ENCODE measurements at regions not wholly inside any gene's neighbourhood (a gene's known extent, or its start where the extent isn't known, plus 50 kb on each side); places are given as distances from the start of the nearest gene placed in this dataset.

DNA sequence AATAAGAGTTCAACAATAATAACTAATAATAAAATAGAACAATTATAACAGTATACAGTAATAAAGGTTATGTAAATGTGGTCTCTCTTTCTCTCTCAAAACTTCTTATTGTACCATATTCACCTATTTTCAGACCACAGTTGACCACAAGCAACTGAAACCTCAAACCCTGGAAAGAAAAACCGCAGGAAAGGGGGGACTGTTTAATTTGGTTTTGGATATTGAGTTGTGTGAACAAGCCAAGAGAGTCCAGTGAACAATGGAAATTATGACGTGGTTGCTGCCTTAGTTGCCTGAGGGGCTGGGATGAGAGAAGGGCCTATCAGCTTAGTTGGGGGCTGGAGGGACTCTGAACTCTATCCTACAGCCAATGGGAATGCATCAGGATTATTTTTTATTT lies 178.7 kb upstream of the POU2AF2 start:
- TF ChIP-seq CTCF (IDR thresholded peaks at IDR 0.05) (no peak), POLR2A (IDR thresholded peaks at IDR 0.05) (no peak)
